ENCODE measurements at regions not wholly inside any gene's neighbourhood (a gene's known extent, or its start where the extent isn't known, plus 50 kb on each side); places are given as distances from the start of the nearest gene placed in this dataset.

GRCh38 chr10:131532745-131533341 lies 221.3 kb upstream of the TCERG1L start:
- no peak overlapping the region for H3K27ac ChIP-seq (ENCODE audit: low read depth, low read length)
- H3K36me3 ChIP-seq (ENCODE audit: control insufficient read depth, insufficient read depth, low read length) = no peaks in the 10 kb centered on the region

GRCh38 chr10:131533846-131534526 lies 222.5 kb upstream of the TCERG1L start:
- Histone ChIP-seq H3K9me3 (ENCODE audit: control insufficient read depth, insufficient read depth, low read length) (no peaks in the 10 kb centered on the region), H3K27me3 (ENCODE audit: control insufficient read depth, insufficient read depth, low read length) (no peaks in the 10 kb centered on the region), H3K4me1 (ENCODE audit: control insufficient read depth, insufficient read depth, low read length) (no peaks in the 10 kb centered on the region), H3K27ac (ENCODE audit: low read depth, low read length) (no peak overlapping the region), H3K36me3 (ENCODE audit: control insufficient read depth, insufficient read depth, low read length) (no peaks in the 10 kb centered on the region), H3K9ac (ENCODE audit: low read depth, low read length) (no peak overlapping the region), H3K4me3 (ENCODE audit: low read depth, low read length) (no peak overlapping the region)

More at GRCh38 chr10:131532745-131533341, 221.3 kb upstream of the TCERG1L start:
- Histone ChIP-seq H3K27me3 (ENCODE audit: control insufficient read depth, insufficient read depth, low read length) (no peaks in the 10 kb centered on the region), H3K4me3 (ENCODE audit: low read depth, low read length) (no peak overlapping the region), H3K9ac (ENCODE audit: low read depth, low read length) (no peak overlapping the region), H3K9me3 (ENCODE audit: control insufficient read depth, insufficient read depth, low read length) (no peaks in the 10 kb centered on the region), H3K4me1 (ENCODE audit: control insufficient read depth, insufficient read depth, low read length) (no peaks in the 10 kb centered on the region)

- no peak overlapping the region for H3K27ac ChIP-seq (ENCODE audit: low read depth, low read length)
- no peaks in the 10 kb centered on the region for H3K36me3 ChIP-seq (ENCODE audit: control insufficient read depth, insufficient read depth, low read length)
- no peaks in the 10 kb centered on the region for H3K4me1 ChIP-seq (ENCODE audit: control insufficient read depth, insufficient read depth, low read length)
- no peak overlapping the region for H3K4me3 ChIP-seq (ENCODE audit: low read depth, low read length)
- H3K9me3 ChIP-seq (ENCODE audit: control insufficient read depth, insufficient read depth, low read length) = no peaks in the 10 kb centered on the region
- no peaks in the 10 kb centered on the region for H3K27me3 ChIP-seq (ENCODE audit: control insufficient read depth, insufficient read depth, low read length)
- no peak overlapping the region for H3K9ac ChIP-seq (ENCODE audit: low read depth, low read length)
Measured at GRCh38 chr10:131534836-131535235, 223.3 kb upstream of the TCERG1L start.

GRCh38 chr10:131536676-131537075 lies 225.2 kb upstream of the TCERG1L start:
- H3K27me3 ChIP-seq (ENCODE audit: control insufficient read depth, insufficient read depth, low read length) = no peaks in the 10 kb centered on the region
- H3K27ac ChIP-seq (ENCODE audit: low read depth, low read length) = no peak overlapping the region
- H3K36me3 ChIP-seq (ENCODE audit: control insufficient read depth, insufficient read depth, low read length) = no peaks in the 10 kb centered on the region
- H3K4me1 ChIP-seq (ENCODE audit: control insufficient read depth, insufficient read depth, low read length) = no peaks in the 10 kb centered on the region
- no peak overlapping the region for H3K4me3 ChIP-seq (ENCODE audit: low read depth, low read length)
- H3K9me3 ChIP-seq (ENCODE audit: control insufficient read depth, insufficient read depth, low read length) = no peaks in the 10 kb centered on the region
- no peak overlapping the region for H3K9ac ChIP-seq (ENCODE audit: low read depth, low read length)

- Histone ChIP-seq H3K27me3 (ENCODE audit: control insufficient read depth, insufficient read depth, low read length) (no peaks in the 10 kb centered on the region), H3K36me3 (ENCODE audit: control insufficient read depth, insufficient read depth, low read length) (no peaks in the 10 kb centered on the region)
Measured at GRCh38 chr10:131537281-131537680, 225.8 kb upstream of the TCERG1L start.

GRCh38 chr10:131544495-131544894 lies 233.0 kb upstream of the TCERG1L start:
- H3K9me3 ChIP-seq (ENCODE audit: control insufficient read depth, insufficient read depth, low read length) = no peaks in the 10 kb centered on the region
- no peaks in the 10 kb centered on the region for H3K27me3 ChIP-seq (ENCODE audit: control insufficient read depth, insufficient read depth, low read length)
- no peak overlapping the region for H3K27ac ChIP-seq (ENCODE audit: low read depth, low read length)
- no peak overlapping the region for H3K9ac ChIP-seq (ENCODE audit: low read depth, low read length)
- H3K36me3 ChIP-seq (ENCODE audit: control insufficient read depth, insufficient read depth, low read length) = no peaks in the 10 kb centered on the region
- no peak overlapping the region for H3K4me3 ChIP-seq (ENCODE audit: low read depth, low read length)
- H3K4me1 ChIP-seq (ENCODE audit: control insufficient read depth, insufficient read depth, low read length) = no peaks in the 10 kb centered on the region

More at GRCh38 chr10:131537281-131537680, 225.8 kb upstream of the TCERG1L start:
- Histone ChIP-seq H3K27ac (ENCODE audit: low read depth, low read length) (no peak overlapping the region), H3K9me3 (ENCODE audit: control insufficient read depth, insufficient read depth, low read length) (no peaks in the 10 kb centered on the region), H3K4me1 (ENCODE audit: control insufficient read depth, insufficient read depth, low read length) (no peaks in the 10 kb centered on the region), H3K9ac (ENCODE audit: low read depth, low read length) (no peak overlapping the region), H3K4me3 (ENCODE audit: low read depth, low read length) (no peak overlapping the region)

GRCh38 chr10:131546086-131546810 lies 234.7 kb upstream of the TCERG1L start:
- H3K9ac ChIP-seq (ENCODE audit: low read depth, low read length) = no peak overlapping the region
- no peak overlapping the region for H3K27ac ChIP-seq (ENCODE audit: low read depth, low read length)
- no peaks in the 10 kb centered on the region for H3K9me3 ChIP-seq (ENCODE audit: control insufficient read depth, insufficient read depth, low read length)
- no peaks in the 10 kb centered on the region for H3K36me3 ChIP-seq (ENCODE audit: control insufficient read depth, insufficient read depth, low read length)
- no peak overlapping the region for H3K4me3 ChIP-seq (ENCODE audit: low read depth, low read length)
- no peaks in the 10 kb centered on the region for H3K27me3 ChIP-seq (ENCODE audit: control insufficient read depth, insufficient read depth, low read length)
- H3K4me1 ChIP-seq (ENCODE audit: control insufficient read depth, insufficient read depth, low read length) = no peaks in the 10 kb centered on the region

GRCh38 chr10:131547129-131547799 lies 235.7 kb upstream of the TCERG1L start:
- H3K27ac ChIP-seq (ENCODE audit: low read depth, low read length) = no peak overlapping the region
- H3K4me1 ChIP-seq (ENCODE audit: control insufficient read depth, insufficient read depth, low read length) = no peaks in the 10 kb centered on the region
- H3K36me3 ChIP-seq (ENCODE audit: control insufficient read depth, insufficient read depth, low read length) = no peaks in the 10 kb centered on the region
- H3K27me3 ChIP-seq (ENCODE audit: control insufficient read depth, insufficient read depth, low read length) = no peaks in the 10 kb centered on the region
- H3K9me3 ChIP-seq (ENCODE audit: control insufficient read depth, insufficient read depth, low read length) = no peaks in the 10 kb centered on the region
- H3K4me3 ChIP-seq (ENCODE audit: low read depth, low read length) = no peak overlapping the region
- no peak overlapping the region for H3K9ac ChIP-seq (ENCODE audit: low read depth, low read length)

GRCh38 chr10:131548176-131548575 lies 236.7 kb upstream of the TCERG1L start:
- Histone ChIP-seq H3K27ac (ENCODE audit: low read depth, low read length) (no peak overlapping the region), H3K36me3 (ENCODE audit: control insufficient read depth, insufficient read depth, low read length) (no peaks in the 10 kb centered on the region), H3K27me3 (ENCODE audit: control insufficient read depth, insufficient read depth, low read length) (no peaks in the 10 kb centered on the region), H3K9ac (ENCODE audit: low read depth, low read length) (no peak overlapping the region), H3K4me3 (ENCODE audit: low read depth, low read length) (no peak overlapping the region), H3K4me1 (ENCODE audit: control insufficient read depth, insufficient read depth, low read length) (no peaks in the 10 kb centered on the region), H3K9me3 (ENCODE audit: control insufficient read depth, insufficient read depth, low read length) (no peaks in the 10 kb centered on the region)

GRCh38 chr10:131549116-131549515 lies 237.6 kb upstream of the TCERG1L start:
- no peak overlapping the region for H3K9ac ChIP-seq (ENCODE audit: low read depth, low read length)
- no peak overlapping the region for H3K27ac ChIP-seq (ENCODE audit: low read depth, low read length)
- H3K27me3 ChIP-seq (ENCODE audit: control insufficient read depth, insufficient read depth, low read length) = no peaks in the 10 kb centered on the region
- no peaks in the 10 kb centered on the region for H3K4me1 ChIP-seq (ENCODE audit: control insufficient read depth, insufficient read depth, low read length)
- H3K4me3 ChIP-seq (ENCODE audit: low read depth, low read length) = no peak overlapping the region
- H3K36me3 ChIP-seq (ENCODE audit: control insufficient read depth, insufficient read depth, low read length) = no peaks in the 10 kb centered on the region
- no peaks in the 10 kb centered on the region for H3K9me3 ChIP-seq (ENCODE audit: control insufficient read depth, insufficient read depth, low read length)

- H3K4me1 ChIP-seq (ENCODE audit: control insufficient read depth, insufficient read depth, low read length) = no peaks in the 10 kb centered on the region
- no peaks in the 10 kb centered on the region for H3K27me3 ChIP-seq (ENCODE audit: control insufficient read depth, insufficient read depth, low read length)
- H3K4me3 ChIP-seq (ENCODE audit: low read depth, low read length) = no peak overlapping the region
- no peaks in the 10 kb centered on the region for H3K9me3 ChIP-seq (ENCODE audit: control insufficient read depth, insufficient read depth, low read length)
- H3K27ac ChIP-seq (ENCODE audit: low read depth, low read length) = no peak overlapping the region
- no peak overlapping the region for H3K9ac ChIP-seq (ENCODE audit: low read depth, low read length)
- no peaks in the 10 kb centered on the region for H3K36me3 ChIP-seq (ENCODE audit: control insufficient read depth, insufficient read depth, low read length)
Measured at GRCh38 chr10:131553121-131553520, 241.6 kb upstream of the TCERG1L start.
